Panc1 (cell line): ENCODE measurements at regions not wholly inside any gene's neighbourhood (a gene's known extent, or its start where the extent isn't known, plus 50 kb on each side); places are given as distances from the start of the nearest gene placed in this dataset.
A peak's percentile ranks its signal among the peaks of the same experiment; 100 is the strongest.

Experiments used
- ATAC-seq: fragments of 200-7000 bp; cut with Tn5 transposase; 2 replicates; pipeline ENCODE4 v1.9.1; 2020; ENCODE audit warnings: mild to moderate bottlenecking, moderate library complexity
- BruUV-seq: library from RNA; stranded (reverse); fragments of 400-500 nt; replicated peaks from 2 replicates; lab custom pipeline; 2021; lab: Mats Ljungman, UMichigan
- CTCF ChIA-PET: fragments of 300-600 bp; sonication (Branson Sonifier 250); formaldehyde crosslinking; loops from one replicate; lab custom pipeline; 2022; ENCODE audit warnings: antibody characterized with exemption; lab: Charles Lee
- POLR2A ChIA-PET: fragments of 300-600 bp; sonication (Branson Sonifier 250); formaldehyde crosslinking; loops from one replicate; lab custom pipeline; 2022; ENCODE audit warnings: antibody characterized with exemption; lab: Charles Lee
- DNase-seq: peaks from one replicate; pipeline ENCODE4 v3.0.0-alpha.2; 2010; ENCODE audit warnings: low read depth, low spot score
- H3K27ac ChIP-seq: 2 replicates; pipeline ENCODE4 v1.5.1; 2011; ENCODE audit warnings: mild to moderate bottlenecking, low read length, inconsistent platforms
- H3K27me3 ChIP-seq: fragments of 200-500 bp; sonication (Bioruptor generic); 2 replicates; pipeline ENCODE4 v1.6.0; 2014; ENCODE audit warnings: low read length, inconsistent platforms; ENCODE audit not compliant: control insufficient read depth, insufficient read depth
- H3K36me3 ChIP-seq: fragments of 200-500 bp; sonication (Bioruptor generic); 2 replicates; pipeline ENCODE4 v1.5.1; 2014; ENCODE audit warnings: inconsistent platforms, mild to moderate bottlenecking, low read length, moderate library complexity; ENCODE audit not compliant: control insufficient read depth, insufficient read depth
- H3K4me1 ChIP-seq: 2 replicates; pipeline ENCODE4 v1.5.1; 2011; ENCODE audit warnings: inconsistent platforms, mild to moderate bottlenecking, low read length, moderate library complexity; ENCODE audit not compliant: control insufficient read depth, insufficient read depth
- H3K4me3 ChIP-seq, 2 experiments: 2 replicates each; pipeline ENCODE4 v1.5.1; 2011 to 2012; ENCODE audit warnings: low read depth in 2 of 2, low read length in 2 of 2, mild to moderate bottlenecking in 2 of 2, inconsistent platforms in 1 of 2, moderate library complexity in 1 of 2
- H3K9me3 ChIP-seq: fragments of 200-500 bp; sonication (Bioruptor generic); 2 replicates; pipeline ENCODE4 v1.5.1; 2014; ENCODE audit warnings: low read depth, mild to moderate bottlenecking, inconsistent platforms, low read length, moderate library complexity; ENCODE audit not compliant: control insufficient read depth, insufficient read depth
- POLR2AphosphoS5 ChIP-seq: IDR thresholded peaks from 2 replicates; pipeline ENCODE4 v1.6.1; 2012; ENCODE audit warnings: mild to moderate bottlenecking, low read depth, low read length, moderate library complexity
- SIN3A ChIP-seq: IDR thresholded peaks from 2 replicates; pipeline ENCODE4 v1.6.1; 2012; ENCODE audit warnings: low read depth, mild to moderate bottlenecking, low read length, moderate library complexity, borderline replicate concordance; ENCODE audit not compliant: insufficient read depth
- TCF7L2 ChIP-seq: IDR thresholded peaks from 2 replicates; pipeline ENCODE4 v1.6.1; 2011; ENCODE audit warnings: mild to moderate bottlenecking, low read depth, low read length, inconsistent platforms
- in situ Hi-C: cut with HindIII; loops from 2 replicates; pipeline ENCODE4 v1.10.0; 2016; ENCODE audit warnings: low sequenced_read_pairs, low pct_unique_long_range_greater_than_20kb
- intact Hi-C: fragments of 100-400 bp; cut with micrococcal nuclease; formaldehyde crosslinking; loops from one replicate; pipeline ENCODE4 v1.10.0; 2022; ENCODE audit not compliant: unreplicated experiment
- TF ChIP-seq, protein P1 (sequence below): fragments of 450-650 bp; IDR thresholded peaks from 2 replicates; pipeline ENCODE4 v1.5.1; 2017; ENCODE audit warnings: mild to moderate bottlenecking
- TF ChIP-seq, protein P2 (sequence below), 2 experiments: IDR thresholded peaks; 2 replicates each; pipeline ENCODE4 v1.6.1; 2011 to 2012; ENCODE audit warnings: low read depth in 2 of 2, control low read depth in 1 of 2, low read length in 1 of 2, mild to moderate bottlenecking in 1 of 2, moderate library complexity in 1 of 2; ENCODE audit not compliant: insufficient read depth in 1 of 2

DNA sequence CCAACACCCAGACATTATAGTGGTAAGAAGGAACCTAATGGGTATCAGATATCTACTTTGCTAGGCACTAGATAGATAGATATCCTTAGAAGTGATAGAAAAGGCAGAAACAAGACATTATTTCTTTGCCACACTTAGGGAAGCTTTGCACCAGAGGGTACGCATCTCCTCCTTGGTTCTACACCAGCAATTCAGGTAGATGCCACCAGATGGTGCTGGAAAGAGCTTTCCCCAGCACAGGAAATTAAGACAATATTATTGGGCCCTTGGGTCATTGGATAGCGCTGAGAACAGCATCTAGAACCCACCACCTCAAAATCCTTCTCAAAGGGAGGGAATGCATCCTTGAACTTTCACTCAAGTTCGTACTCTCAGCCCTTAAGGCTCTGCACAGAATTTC is 173.8 kb upstream of the CCL2 start:
- TF ChIP-seq, protein P1, sequence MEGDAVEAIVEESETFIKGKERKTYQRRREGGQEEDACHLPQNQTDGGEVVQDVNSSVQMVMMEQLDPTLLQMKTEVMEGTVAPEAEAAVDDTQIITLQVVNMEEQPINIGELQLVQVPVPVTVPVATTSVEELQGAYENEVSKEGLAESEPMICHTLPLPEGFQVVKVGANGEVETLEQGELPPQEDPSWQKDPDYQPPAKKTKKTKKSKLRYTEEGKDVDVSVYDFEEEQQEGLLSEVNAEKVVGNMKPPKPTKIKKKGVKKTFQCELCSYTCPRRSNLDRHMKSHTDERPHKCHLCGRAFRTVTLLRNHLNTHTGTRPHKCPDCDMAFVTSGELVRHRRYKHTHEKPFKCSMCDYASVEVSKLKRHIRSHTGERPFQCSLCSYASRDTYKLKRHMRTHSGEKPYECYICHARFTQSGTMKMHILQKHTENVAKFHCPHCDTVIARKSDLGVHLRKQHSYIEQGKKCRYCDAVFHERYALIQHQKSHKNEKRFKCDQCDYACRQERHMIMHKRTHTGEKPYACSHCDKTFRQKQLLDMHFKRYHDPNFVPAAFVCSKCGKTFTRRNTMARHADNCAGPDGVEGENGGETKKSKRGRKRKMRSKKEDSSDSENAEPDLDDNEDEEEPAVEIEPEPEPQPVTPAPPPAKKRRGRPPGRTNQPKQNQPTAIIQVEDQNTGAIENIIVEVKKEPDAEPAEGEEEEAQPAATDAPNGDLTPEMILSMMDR: peak; percentile 69
- TF ChIP-seq, protein P2, sequence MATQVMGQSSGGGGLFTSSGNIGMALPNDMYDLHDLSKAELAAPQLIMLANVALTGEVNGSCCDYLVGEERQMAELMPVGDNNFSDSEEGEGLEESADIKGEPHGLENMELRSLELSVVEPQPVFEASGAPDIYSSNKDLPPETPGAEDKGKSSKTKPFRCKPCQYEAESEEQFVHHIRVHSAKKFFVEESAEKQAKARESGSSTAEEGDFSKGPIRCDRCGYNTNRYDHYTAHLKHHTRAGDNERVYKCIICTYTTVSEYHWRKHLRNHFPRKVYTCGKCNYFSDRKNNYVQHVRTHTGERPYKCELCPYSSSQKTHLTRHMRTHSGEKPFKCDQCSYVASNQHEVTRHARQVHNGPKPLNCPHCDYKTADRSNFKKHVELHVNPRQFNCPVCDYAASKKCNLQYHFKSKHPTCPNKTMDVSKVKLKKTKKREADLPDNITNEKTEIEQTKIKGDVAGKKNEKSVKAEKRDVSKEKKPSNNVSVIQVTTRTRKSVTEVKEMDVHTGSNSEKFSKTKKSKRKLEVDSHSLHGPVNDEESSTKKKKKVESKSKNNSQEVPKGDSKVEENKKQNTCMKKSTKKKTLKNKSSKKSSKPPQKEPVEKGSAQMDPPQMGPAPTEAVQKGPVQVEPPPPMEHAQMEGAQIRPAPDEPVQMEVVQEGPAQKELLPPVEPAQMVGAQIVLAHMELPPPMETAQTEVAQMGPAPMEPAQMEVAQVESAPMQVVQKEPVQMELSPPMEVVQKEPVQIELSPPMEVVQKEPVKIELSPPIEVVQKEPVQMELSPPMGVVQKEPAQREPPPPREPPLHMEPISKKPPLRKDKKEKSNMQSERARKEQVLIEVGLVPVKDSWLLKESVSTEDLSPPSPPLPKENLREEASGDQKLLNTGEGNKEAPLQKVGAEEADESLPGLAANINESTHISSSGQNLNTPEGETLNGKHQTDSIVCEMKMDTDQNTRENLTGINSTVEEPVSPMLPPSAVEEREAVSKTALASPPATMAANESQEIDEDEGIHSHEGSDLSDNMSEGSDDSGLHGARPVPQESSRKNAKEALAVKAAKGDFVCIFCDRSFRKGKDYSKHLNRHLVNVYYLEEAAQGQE (IDR thresholded peaks at IDR 0.05; ENCODE audit: insufficient read depth in 1 of 2, low read depth in 2 of 2, low read length in 1 of 2): no peak
- DNase-seq (no peak), ATAC-seq (peak; percentile 58; the same call in 1 of the 2 replicates)
- Histone ChIP-seq H3K36me3 (no peaks in the 10 kb centered on the region), H3K4me3 (no peak overlapping the region), H3K27ac (no peak overlapping the region), H3K9me3 (no peaks in the 10 kb centered on the region), H3K4me1 (no peaks in the 10 kb centered on the region), H3K27me3 (no peaks in the 10 kb centered on the region; the same call in 1 of the 2 replicates)
- POLR2A ChIA-PET: no interaction called here
- intact Hi-C loops (loop anchor here (2.0 kb wide), 1 partner anchor 66 kb away; no protein-coding TSS in a partner anchor), in situ Hi-C loops (no loop called here)
- CTCF ChIA-PET: interaction anchor here (0.6 to 0.9 kb wide), 3 partner anchors 64 to 302 kb away, joined by 3 read pairs; no protein-coding TSS in a partner anchor
- BruUV-seq: no TSS peak

- CTCF ChIA-PET: no interaction called here
- intact Hi-C loops: no loop called here
- no peak overlapping the region for H3K27ac ChIP-seq
These were observed 172.7 kb upstream of the CCL2 start for GRCh38 chr17:34082404-34082803.

More at GRCh38 chr17:34082404-34082803, 172.7 kb upstream of the CCL2 start:
- in situ Hi-C loops: no loop called here
- Histone ChIP-seq H3K27me3 (no peaks in the 10 kb centered on the region; the same call in 1 of the 2 replicates), H3K4me3 (no peak overlapping the region), H3K36me3 (no peaks in the 10 kb centered on the region), H3K4me1 (no peaks in the 10 kb centered on the region), H3K9me3 (no peaks in the 10 kb centered on the region)
- ATAC-seq (no peak), DNase-seq (no peak)
- POLR2A ChIA-PET: no interaction called here
- TF ChIP-seq SIN3A (no peak), TCF7L2 (no peak), POLR2AphosphoS5 (no peak)
- TF ChIP-seq, protein P1: no peak
- TF ChIP-seq, protein P2 (IDR thresholded peaks at IDR 0.05; ENCODE audit: insufficient read depth in 1 of 2, low read depth in 2 of 2, low read length in 1 of 2): no peak
- no TSS peak for BruUV-seq
